SK-N-SH (cell line): ENCODE measurements at regions not wholly inside any gene's neighbourhood (a gene's known extent, or its start where the extent isn't known, plus 50 kb on each side); places are given as distances from the start of the nearest gene placed in this dataset.

Experiments
- CTCF ChIP-seq: fragments of 200-600 bp; sonication (generic); IDR thresholded peaks from 2 replicates; pipeline ENCODE4 v1.6.1; 2017; ENCODE audit warnings: antibody characterized with exemption, mild to moderate bottlenecking, moderate library complexity
- EP300 ChIP-seq, 2 experiments: IDR thresholded peaks; 2 replicates each; pipeline versions ENCODE4 v1.4.0 to v1.6.1; 2012; ENCODE audit warnings: borderline replicate concordance in 1 of 2, low read depth in 1 of 2, low read length in 1 of 2
- FOXM1 ChIP-seq: IDR thresholded peaks from 2 replicates; pipeline ENCODE4 v1.4.0; 2012; ENCODE audit warnings: low read depth, mild to moderate bottlenecking
- MEF2A ChIP-seq: IDR thresholded peaks from 2 replicates; pipeline ENCODE4 v1.4.0; 2012; ENCODE audit warnings: low read depth, borderline replicate concordance
- MXI1 ChIP-seq: IDR thresholded peaks from 2 replicates; pipeline ENCODE4 v1.6.1; 2012; ENCODE audit warnings: mild to moderate bottlenecking, low read depth, low read length, improper control_type of control experiment
- TAF1 ChIP-seq: IDR thresholded peaks from 2 replicates; pipeline ENCODE4 v1.6.1; 2012; ENCODE audit warnings: low read depth, mild to moderate bottlenecking, low read length, moderate library complexity, borderline replicate concordance
- TCF12 ChIP-seq: IDR thresholded peaks from 2 replicates; pipeline ENCODE4 v1.4.0; 2012
- USF2 ChIP-seq: fragments of 150-350 bp; IDR thresholded peaks from 2 replicates; pipeline ENCODE4 v1.6.1; 2017; ENCODE audit warnings: antibody characterized with exemption, low read length, low read depth, borderline replicate concordance
- TF ChIP-seq, protein P1 (sequence below): IDR thresholded peaks from 2 replicates; pipeline ENCODE4 v1.4.0; 2012; ENCODE audit warnings: low read depth

DNA sequence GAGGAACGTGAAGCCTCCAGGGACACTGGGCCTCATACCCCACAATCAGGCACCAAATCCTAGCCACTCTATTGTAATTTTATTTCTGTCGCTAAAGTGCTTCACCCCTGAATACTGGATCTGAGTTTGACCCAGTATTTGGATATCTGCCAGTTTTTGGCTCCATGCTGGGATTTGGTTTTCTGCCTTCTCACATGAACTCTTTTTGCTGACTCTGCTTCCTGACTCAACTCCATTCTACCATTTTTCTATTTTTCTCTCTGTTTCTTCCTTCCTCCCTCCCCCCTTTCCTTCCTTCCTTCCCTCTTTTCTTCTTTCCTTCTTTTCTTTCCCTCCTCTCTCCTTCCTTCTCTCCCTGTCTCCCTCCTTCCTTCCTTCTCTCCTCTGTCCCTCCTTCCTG lies 151.3 kb upstream of the GJB5 start:
- TF ChIP-seq CTCF (no peak), TCF12 (no peak), USF2 (no peak), TAF1 (no peak), MXI1 (no peak), MEF2A (no peak), FOXM1 (no peak), EP300 (IDR thresholded peaks at IDR 0.05; ENCODE audit: borderline replicate concordance in 1 of 2, low read depth in 1 of 2, low read length in 1 of 2) (no peak)
- TF ChIP-seq, protein P1, sequence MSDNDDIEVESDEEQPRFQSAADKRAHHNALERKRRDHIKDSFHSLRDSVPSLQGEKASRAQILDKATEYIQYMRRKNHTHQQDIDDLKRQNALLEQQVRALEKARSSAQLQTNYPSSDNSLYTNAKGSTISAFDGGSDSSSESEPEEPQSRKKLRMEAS, result no peak
